ENCODE measurements at regions not wholly inside any gene's neighbourhood (a gene's known extent, or its start where the extent isn't known, plus 50 kb on each side); places are given as distances from the start of the nearest gene placed in this dataset.

GRCh38 chr20:61161726-61162390 lies 90.2 kb upstream of the CDH4 start:
- Histone ChIP-seq H3K36me3 (ENCODE audit: control insufficient read depth in 2 of 3, insufficient read depth in 3 of 3, low read length in 3 of 3) (no peaks in the 10 kb centered on the region), H3K27me3 (ENCODE audit: control insufficient read depth, insufficient read depth, low read length) (no peaks in the 10 kb centered on the region), H3K4me1 (ENCODE audit: control insufficient read depth in 2 of 3, insufficient read depth in 2 of 3, low read depth in 1 of 3, low read length in 3 of 3) (no peaks in the 10 kb centered on the region), H3K9ac (ENCODE audit: low read length in 3 of 3) (no peak overlapping the region), H3K4me3 (ENCODE audit: low read length in 3 of 3) (no peak overlapping the region), H3K27ac (ENCODE audit: low read depth in 2 of 2, low read length in 2 of 2) (no peak overlapping the region), H3K9me3 (ENCODE audit: control insufficient read depth in 2 of 3, insufficient read depth in 1 of 3, low read length in 3 of 3) (no peaks in the 10 kb centered on the region)
- intact Hi-C loops (cut with DNase I) = no loop called here
- DNase-seq = peak in 2 of 5 donors; percentile 38 to 69
- FAIRE-seq = no peak
- TF ChIP-seq CTCF (IDR thresholded peaks at IDR 0.05; ENCODE audit: borderline replicate concordance, extremely low read depth, insufficient read depth) = no peak

- no peaks in the 10 kb centered on the region for H3K9me3 ChIP-seq (ENCODE audit: control insufficient read depth in 2 of 3, insufficient read depth in 1 of 3, low read length in 3 of 3)
- intact Hi-C loops (cut with DNase I) = no loop called here
Measured at GRCh38 chr20:61162451-61162850, 89.6 kb upstream of the CDH4 start.

GRCh38 chr20:61163031-61163430 lies 89.0 kb upstream of the CDH4 start:
- DNase-seq = no peak
- H3K36me3 ChIP-seq (ENCODE audit: control insufficient read depth in 2 of 3, insufficient read depth in 3 of 3, low read length in 3 of 3) = no peaks in the 10 kb centered on the region
- no peaks in the 10 kb centered on the region for H3K4me1 ChIP-seq (ENCODE audit: control insufficient read depth in 2 of 3, insufficient read depth in 2 of 3, low read depth in 1 of 3, low read length in 3 of 3)
- H3K4me3 ChIP-seq (ENCODE audit: low read length in 3 of 3) = no peak overlapping the region
- intact Hi-C loops (cut with DNase I) = no loop called here
- no peak for FAIRE-seq
- no peaks in the 10 kb centered on the region for H3K9me3 ChIP-seq (ENCODE audit: control insufficient read depth in 2 of 3, insufficient read depth in 1 of 3, low read length in 3 of 3)
- H3K9ac ChIP-seq (ENCODE audit: low read length in 3 of 3) = no peak overlapping the region
- no peak for TF ChIP-seq CTCF (IDR thresholded peaks at IDR 0.05; ENCODE audit: borderline replicate concordance, extremely low read depth, insufficient read depth)
- H3K27ac ChIP-seq (ENCODE audit: low read depth in 2 of 2, low read length in 2 of 2) = no peak overlapping the region
- H3K27me3 ChIP-seq (ENCODE audit: control insufficient read depth, insufficient read depth, low read length) = peaks cover 3% of the 10 kb centered on the region

More at GRCh38 chr20:61162451-61162850, 89.6 kb upstream of the CDH4 start:
- Histone ChIP-seq H3K9ac (ENCODE audit: low read length in 3 of 3) (no peak overlapping the region), H3K4me3 (ENCODE audit: low read length in 3 of 3) (no peak overlapping the region), H3K27ac (ENCODE audit: low read depth in 2 of 2, low read length in 2 of 2) (no peak overlapping the region), H3K4me1 (ENCODE audit: control insufficient read depth in 2 of 3, insufficient read depth in 2 of 3, low read depth in 1 of 3, low read length in 3 of 3) (no peaks in the 10 kb centered on the region), H3K27me3 (ENCODE audit: control insufficient read depth, insufficient read depth, low read length) (no peaks in the 10 kb centered on the region), H3K36me3 (ENCODE audit: control insufficient read depth in 2 of 3, insufficient read depth in 3 of 3, low read length in 3 of 3) (no peaks in the 10 kb centered on the region)
- FAIRE-seq (no peak), DNase-seq (no peak)
- no peak for TF ChIP-seq CTCF (IDR thresholded peaks at IDR 0.05; ENCODE audit: borderline replicate concordance, extremely low read depth, insufficient read depth)

- H3K27me3 ChIP-seq (ENCODE audit: control insufficient read depth, insufficient read depth, low read length) = peaks cover 10% of the 10 kb centered on the region
- no peak for TF ChIP-seq CTCF (IDR thresholded peaks at IDR 0.05; ENCODE audit: borderline replicate concordance, extremely low read depth, insufficient read depth)
- H3K27ac ChIP-seq (ENCODE audit: low read depth in 2 of 2, low read length in 2 of 2) = no peak overlapping the region
- H3K4me1 ChIP-seq (ENCODE audit: control insufficient read depth in 2 of 3, insufficient read depth in 2 of 3, low read depth in 1 of 3, low read length in 3 of 3) = no peaks in the 10 kb centered on the region
- no peaks in the 10 kb centered on the region for H3K36me3 ChIP-seq (ENCODE audit: control insufficient read depth in 2 of 3, insufficient read depth in 3 of 3, low read length in 3 of 3)
- no peak for DNase-seq
- no peak for FAIRE-seq
- H3K4me3 ChIP-seq (ENCODE audit: low read length in 3 of 3) = no peak overlapping the region
- H3K9me3 ChIP-seq (ENCODE audit: control insufficient read depth in 2 of 3, insufficient read depth in 1 of 3, low read length in 3 of 3) = no peaks in the 10 kb centered on the region
- intact Hi-C loops (cut with DNase I) = no loop called here
- no peak overlapping the region for H3K9ac ChIP-seq (ENCODE audit: low read length in 3 of 3)
Measured at GRCh38 chr20:61166324-61166723, 85.7 kb upstream of the CDH4 start.

Data from kidney (tissue), 13 donors.